ENCODE measurements at regions not wholly inside any gene's neighbourhood (a gene's known extent, or its start where the extent isn't known, plus 50 kb on each side); places are given as distances from the start of the nearest gene placed in this dataset.

GRCh38 chr5:42894057-42894456 lies 82.4 kb upstream of the SELENOP start:
- WGBS (ENCODE audit: insufficient coverage, low coverage, missing lambda C conversion rate) = 34% methylated on average over 20 of the region's 20 CpGs
- peak; percentile 42 for FAIRE-seq
- in situ Hi-C loops (cut with MboI) = loop anchor here (25.0 kb wide), 1 partner anchor 307 kb away; no protein-coding TSS in a partner anchor
- TF ChIP-seq ETS2 (tag; IDR thresholded peaks at IDR 0.05; ENCODE audit: borderline replicate concordance, poor library complexity, severe bottlenecking) (no peak), CTCF (IDR thresholded peaks at IDR 0.05 in 2 of 3, conservative IDR thresholded peaks at IDR 0.05 in 1 of 3; ENCODE audit: insufficient read depth in 2 of 3, low read depth in 1 of 3, low read length in 3 of 3) (peak; percentile 51 to 56 (median 55)), ETV1 (tag; conservative IDR thresholded peaks at IDR 0.05; ENCODE audit: low read depth) (0 out of 2 replicates have a peak, but pooled peaks have one; percentile 27), CXXC5 (CRISPR knock-in tag; IDR thresholded peaks at IDR 0.05) (0 out of 2 replicates have a peak, but pooled peaks have one; percentile 6), SPI1 (IDR thresholded peaks at IDR 0.05; ENCODE audit: borderline replicate concordance, low read depth, low read length) (0 out of 2 replicates have a peak, but pooled peaks have one; percentile 32), RAD21 (CRISPR knock-in tag; conservative IDR thresholded peaks at IDR 0.05 in 1 of 2, IDR thresholded peaks at IDR 0.05 in 1 of 2) (peak in 1 of 2 experiments; percentile 60; a peak in 2 of 4 replicates), ETV6 (IDR thresholded peaks at IDR 0.05; ENCODE audit: borderline replicate concordance in 1 of 2, low read depth in 2 of 2, low read length in 1 of 2) (0 out of 4 replicates have a peak, but pooled peaks of 1 of the 2 experiments have one; percentile 30), ETV6 (CRISPR knock-in tag; IDR thresholded peaks at IDR 0.05; ENCODE audit: borderline replicate concordance) (no peak), RNF219 (CRISPR knock-in tag; IDR thresholded peaks at IDR 0.05) (no peak), ELF1 (tag; IDR thresholded peaks at IDR 0.05) (0 out of 2 replicates have a peak, but pooled peaks have one; percentile 18)

More at GRCh38 chr5:42894057-42894456, 82.4 kb upstream of the SELENOP start:
- peak overlapping the region; percentile 84 for H2AFZ ChIP-seq (ENCODE audit: low read depth, low read length)
- no peak overlapping the region for H3K27ac ChIP-seq (ENCODE audit: extremely low read depth, low read depth, low read length)
- no peak overlapping the region for H3K4me3 ChIP-seq
- H3K27me3 ChIP-seq (ENCODE audit: control insufficient read depth in 2 of 2, insufficient read depth in 2 of 2, low read length in 2 of 2) = no peaks in the 10 kb centered on the region
- no TSS peak for BruUV-seq (replicated peaks)
- ATAC-seq (peak; percentile 69), DNase-seq (ENCODE audit: extremely low read depth in 1 of 4, low spot score in 3 of 4) (peak in 1 of 4 experiments; percentile 48)
- no peaks in the 10 kb centered on the region for H4K20me1 ChIP-seq (replicated peaks; ENCODE audit: control insufficient read depth, insufficient read depth, low read length)
- H3K36me3 ChIP-seq (ENCODE audit: control insufficient read depth, insufficient read depth, low read length) = no peaks in the 10 kb centered on the region
- no peak overlapping the region for H3K4me2 ChIP-seq (ENCODE audit: insufficient read depth, low read length)
- H3K9me3 ChIP-seq (replicated peaks; ENCODE audit: control insufficient read depth, insufficient read depth, low read depth, low read length) = no peaks in the 10 kb centered on the region
- ChIA-PET POLR2A (interaction anchor here (0.8 to 1.1 kb wide), 4 partner anchors 50 to 312 kb away, joined by 3 to 4 read pairs (median 3); no protein-coding TSS in a partner anchor), CTCF (ENCODE audit: low intra/inter-chr PET ratio) (interaction anchor here (0.6 kb wide), 1 partner anchor 201 kb away, joined by 3 read pairs; no protein-coding TSS in a partner anchor)
- peak overlapping the region in 1 of 2 experiments; percentile 1; a peak in 1 of 4 replicates for H3K9ac ChIP-seq (ENCODE audit: insufficient read depth in 1 of 2, low read depth in 2 of 2, low read length in 2 of 2)
- H3K79me2 ChIP-seq (ENCODE audit: control insufficient read depth, insufficient read depth, low read length) = no peaks in the 10 kb centered on the region
- peaks cover 0 to 9% of the 10 kb centered on the region in 2 experiments; a peak in 2 of 5 replicates for H3K4me1 ChIP-seq (replicated peaks in 1 of 2; ENCODE audit: control insufficient read depth in 2 of 2, insufficient read depth in 2 of 2, low read length in 2 of 2)
- intact Hi-C loops (cut with micrococcal nuclease) = no loop called here
- H3K9me1 ChIP-seq (ENCODE audit: control insufficient read depth, insufficient read depth, low read length) = no peaks in the 10 kb centered on the region

All from K562 (cell line).